PC-3 (cell line): ENCODE measurements at regions not wholly inside any gene's neighbourhood (a gene's known extent, or its start where the extent isn't known, plus 50 kb on each side); places are given as distances from the start of the nearest gene placed in this dataset.

ENCODE experiments used
- CTCF ChIP-seq: fragments of 300-600 bp; sonication (generic); conservative IDR thresholded peaks from 2 replicates; pipeline ENCODE4 v1.5.1; 2017; ENCODE audit warnings: antibody characterized with exemption, low read depth, mild to moderate bottlenecking, low read length
- EZH2 ChIP-seq: fragments of 300-600 bp; sonication (generic); IDR thresholded peaks from one replicate; pipeline ENCODE4 v1.6.1; 2017; ENCODE audit warnings: antibody characterized with exemption, mild to moderate bottlenecking, low read length; ENCODE audit not compliant: unreplicated experiment
- EZH2phosphoT487 ChIP-seq: fragments of 300-600 bp; sonication (generic); IDR thresholded peaks from 2 replicates; pipeline ENCODE4 v1.6.1; 2018; ENCODE audit warnings: mild to moderate bottlenecking, antibody characterized with exemption, low read length, borderline replicate concordance

GRCh38 chr7:86951895-86952294, 107.6 kb downstream of the ELAPOR2 start:
- TF ChIP-seq EZH2phosphoT487, result no peak
- no peak for TF ChIP-seq EZH2
- TF ChIP-seq CTCF, result no peak
